CD14-positive monocyte (primary cell): ENCODE measurements at regions not wholly inside any gene's neighbourhood (a gene's known extent, or its start where the extent isn't known, plus 50 kb on each side); places are given as distances from the start of the nearest gene placed in this dataset.

Experiments
- DNase-seq, 3 donors: peaks; one replicate each; pipeline ENCODE4 v3.0.0-alpha.2; 2011 to 2022
- H2AFZ ChIP-seq: 2 replicates; pipeline ENCODE4 v1.6.0; 2012; ENCODE audit warnings: mild to moderate bottlenecking, low read depth, low read length, inconsistent platforms; ENCODE audit not compliant: insufficient read depth, poor library complexity, severe bottlenecking
- H3K27ac ChIP-seq, 2 donors: 1 replicate in 1 of 2; 2 replicates in 1 of 2; pipeline ENCODE4 v1.5.1; 2012 to 2013; ENCODE audit warnings: low read length in 2 of 2, control low read depth in 1 of 2, inconsistent platforms in 1 of 2, low read depth in 1 of 2, mild to moderate bottlenecking in 1 of 2
- H3K27me3 ChIP-seq, 2 donors: one replicate each; pipeline versions ENCODE4 v1.6.0 to v1.6.1; 2011 to 2013; ENCODE audit warnings: low read length in 2 of 2; ENCODE audit not compliant: control insufficient read depth in 2 of 2, insufficient read depth in 2 of 2
- H3K36me3 ChIP-seq, 2 donors: replicated peaks in 1 of 2; 1 replicate in 1 of 2; 2 replicates in 1 of 2; pipeline versions ENCODE4 v1.5.1 to v1.6.1; 2012 to 2013; ENCODE audit warnings: low read length in 2 of 2, control low read depth in 1 of 2, inconsistent platforms in 1 of 2, mild to moderate bottlenecking in 1 of 2; ENCODE audit not compliant: insufficient read depth in 2 of 2, control insufficient read depth in 1 of 2
- H3K4me1 ChIP-seq, 2 donors: 1 replicate in 1 of 2; 2 replicates in 1 of 2; pipeline versions ENCODE4 v1.5.1 to v1.6.1; 2012 to 2013; ENCODE audit warnings: low read length in 2 of 2, control low read depth in 1 of 2, inconsistent platforms in 1 of 2, mild to moderate bottlenecking in 1 of 2, moderate library complexity in 1 of 2; ENCODE audit not compliant: insufficient read depth in 2 of 2, control insufficient read depth in 1 of 2
- H3K4me2 ChIP-seq: replicated peaks from 2 replicates; pipeline ENCODE3; 2012; ENCODE audit warnings: low read length, moderate library complexity, mild to moderate bottlenecking; ENCODE audit not compliant: poor library complexity, severe bottlenecking; ENCODE audit errors: extremely low read depth
- H3K4me3 ChIP-seq, 3 experiments: fragments of 200-600 bp in 1 of 3; sonication (generic) in 1 of 3; replicated peaks in 1 of 3; 1 replicate in 2 of 3; 2 replicates in 1 of 3; pipeline ENCODE4 v1.5.1; 2011 to 2013; ENCODE audit warnings: low read length in 3 of 3, mild to moderate bottlenecking in 3 of 3, control low read depth in 2 of 3, low read depth in 2 of 3, inconsistent platforms in 1 of 3, moderate library complexity in 1 of 3
- H3K79me2 ChIP-seq: 2 replicates; pipeline ENCODE4 v1.6.0; 2012; ENCODE audit warnings: mild to moderate bottlenecking, control low read depth, inconsistent platforms, low read length, moderate library complexity; ENCODE audit not compliant: insufficient read depth
- H3K9ac ChIP-seq: 2 replicates; pipeline ENCODE4 v1.6.0; 2017; ENCODE audit warnings: low read length, mild to moderate bottlenecking; ENCODE audit not compliant: insufficient read depth, poor library complexity, severe bottlenecking
- H3K9me3 ChIP-seq, 2 donors: replicated peaks in 1 of 2; 1 replicate in 1 of 2; 2 replicates in 1 of 2; pipeline versions ENCODE4 v1.5.1 to v1.6.1; 2012 to 2013; ENCODE audit warnings: low read length in 2 of 2, control low read depth in 1 of 2; ENCODE audit not compliant: control insufficient read depth in 1 of 2, insufficient read depth in 1 of 2
- H4K20me1 ChIP-seq: 2 replicates; pipeline ENCODE4 v1.6.0; 2012; ENCODE audit warnings: mild to moderate bottlenecking, low read length, control low read depth, moderate library complexity; ENCODE audit not compliant: insufficient read depth
- H3K27ac Mint-ChIP-seq, 7 donors: one replicate each; pipeline ENCODE4 v1.8.0; 2020; ENCODE audit warnings: mild to moderate bottlenecking in 7 of 7, mixed read lengths in 7 of 7, moderate library complexity in 6 of 7, inconsistent platforms in 2 of 7
- H3K27me3 Mint-ChIP-seq, 3 donors: one replicate each; pipeline ENCODE4 v1.8.0; 2021 to 2022; ENCODE audit warnings: low read depth in 3 of 3, mild to moderate bottlenecking in 3 of 3, mixed read lengths in 3 of 3, moderate library complexity in 3 of 3, inconsistent platforms in 1 of 3
- H3K36me3 Mint-ChIP-seq, 2 donors: one replicate each; pipeline ENCODE4 v1.8.0; 2020; ENCODE audit warnings: mixed read lengths in 2 of 2, inconsistent platforms in 1 of 2, mild to moderate bottlenecking in 1 of 2
- H3K4me1 Mint-ChIP-seq: one replicate; pipeline ENCODE4 v1.8.0; 2020; ENCODE audit warnings: mild to moderate bottlenecking, mixed read lengths
- H3K4me3 Mint-ChIP-seq, 2 donors: one replicate each; pipeline ENCODE4 v1.8.0; 2020; ENCODE audit warnings: mild to moderate bottlenecking in 2 of 2, mixed read lengths in 2 of 2, moderate library complexity in 1 of 2
- H3K9me3 Mint-ChIP-seq, 7 donors: one replicate each; pipeline ENCODE4 v1.8.0; 2020 to 2022; ENCODE audit warnings: mixed read lengths in 7 of 7, mild to moderate bottlenecking in 6 of 7, moderate library complexity in 6 of 7, inconsistent platforms in 2 of 7
- WGBS: methylation state at CpG from one replicate; pipeline ENCODE4 v1.1.5; 2013; ENCODE audit warnings: missing lambda C conversion rate; ENCODE audit not compliant: insufficient coverage; 5-methylcytosine and 5-hydroxymethylcytosine counted together
- intact Hi-C, 2 donors: fragments of 100-400 bp; cut with micrococcal nuclease; formaldehyde crosslinking; loops; one replicate each; pipeline versions ENCODE4 v1.15.0 to v1.15.1; 2023
- TF ChIP-seq, protein P1 (sequence below): fragments of 200-600 bp; IDR thresholded peaks from one replicate; pipeline ENCODE4 v1.8.0; 2022; ENCODE audit warnings: antibody characterized with exemption, mild to moderate bottlenecking

DNA sequence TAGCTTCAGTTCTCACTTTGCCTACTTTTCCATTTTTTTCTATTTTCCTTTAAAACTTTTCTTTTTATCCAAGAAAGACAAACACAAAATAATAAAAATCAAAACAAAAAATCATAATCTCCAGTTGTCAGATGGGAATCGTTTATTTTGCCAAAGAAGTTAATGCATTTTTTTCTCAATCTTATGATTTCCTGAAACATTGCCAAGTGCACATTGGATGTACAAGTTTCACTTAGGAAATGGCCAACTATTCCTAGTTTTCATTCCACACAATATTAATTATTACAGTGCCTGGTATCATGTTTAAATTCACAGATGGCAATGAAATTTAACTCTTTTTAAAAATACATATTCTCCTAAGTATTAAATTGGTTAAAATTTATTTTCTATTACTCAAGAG lies 1050.5 kb downstream of the TTLL7 start:
- TF ChIP-seq, protein P1, sequence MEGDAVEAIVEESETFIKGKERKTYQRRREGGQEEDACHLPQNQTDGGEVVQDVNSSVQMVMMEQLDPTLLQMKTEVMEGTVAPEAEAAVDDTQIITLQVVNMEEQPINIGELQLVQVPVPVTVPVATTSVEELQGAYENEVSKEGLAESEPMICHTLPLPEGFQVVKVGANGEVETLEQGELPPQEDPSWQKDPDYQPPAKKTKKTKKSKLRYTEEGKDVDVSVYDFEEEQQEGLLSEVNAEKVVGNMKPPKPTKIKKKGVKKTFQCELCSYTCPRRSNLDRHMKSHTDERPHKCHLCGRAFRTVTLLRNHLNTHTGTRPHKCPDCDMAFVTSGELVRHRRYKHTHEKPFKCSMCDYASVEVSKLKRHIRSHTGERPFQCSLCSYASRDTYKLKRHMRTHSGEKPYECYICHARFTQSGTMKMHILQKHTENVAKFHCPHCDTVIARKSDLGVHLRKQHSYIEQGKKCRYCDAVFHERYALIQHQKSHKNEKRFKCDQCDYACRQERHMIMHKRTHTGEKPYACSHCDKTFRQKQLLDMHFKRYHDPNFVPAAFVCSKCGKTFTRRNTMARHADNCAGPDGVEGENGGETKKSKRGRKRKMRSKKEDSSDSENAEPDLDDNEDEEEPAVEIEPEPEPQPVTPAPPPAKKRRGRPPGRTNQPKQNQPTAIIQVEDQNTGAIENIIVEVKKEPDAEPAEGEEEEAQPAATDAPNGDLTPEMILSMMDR, result no peak
- Histone ChIP-seq H4K20me1 (no peaks in the 10 kb centered on the region), H3K27me3 (no peaks in the 10 kb centered on the region), H3K9me3 (no peaks in the 10 kb centered on the region), H3K4me2 (no peak overlapping the region), H3K79me2 (no peaks in the 10 kb centered on the region), H3K9ac (no peak overlapping the region), H3K36me3 (no peaks in the 10 kb centered on the region), H3K4me1 (no peaks in the 10 kb centered on the region), H2AFZ (no peak overlapping the region), H3K27ac (no peak overlapping the region), H3K4me3 (no peak overlapping the region)
- intact Hi-C loops, result no loop called here
- no peaks in the 10 kb centered on the region for H3K4me1 Mint-ChIP-seq
- H3K27ac Mint-ChIP-seq, result no peak overlapping the region
- no peak overlapping the region for H3K4me3 Mint-ChIP-seq
- H3K27me3 Mint-ChIP-seq, result no peaks in the 10 kb centered on the region
- WGBS, result 67% methylated on average over 1 of the region's 1 CpG
- no peak for DNase-seq
- H3K36me3 Mint-ChIP-seq, result no peaks in the 10 kb centered on the region
- no peaks in the 10 kb centered on the region for H3K9me3 Mint-ChIP-seq

DNA sequence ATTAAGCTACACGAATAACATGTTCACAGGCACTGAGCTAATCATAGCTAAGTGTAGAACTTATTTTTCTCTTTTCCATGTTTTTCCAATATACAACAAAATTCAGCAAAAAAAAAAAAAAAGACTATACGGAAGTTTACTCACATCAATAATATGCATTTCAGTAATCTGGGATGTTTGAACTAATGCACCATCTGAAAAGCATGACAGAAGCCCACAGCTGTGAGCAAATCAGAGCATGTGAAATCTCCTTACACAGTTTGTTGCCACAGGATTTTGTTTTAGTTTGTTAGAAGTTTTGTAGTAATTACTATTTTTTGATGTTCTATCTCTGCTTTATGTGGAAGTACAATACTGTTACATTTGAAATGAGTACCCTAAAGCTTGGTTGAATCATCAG lies 1051.7 kb downstream of the TTLL7 start:
- H3K4me3 Mint-ChIP-seq, result no peak overlapping the region
- no peak for DNase-seq
- H2AFZ ChIP-seq, result no peak overlapping the region
- H3K27ac Mint-ChIP-seq, result no peak overlapping the region
- no peaks in the 10 kb centered on the region for H3K36me3 Mint-ChIP-seq
- no CpG with 5 or more reads among the region's 2 CpGs for WGBS
- H3K9me3 Mint-ChIP-seq, result peaks cover 0 to 4% (median 0%) of the 10 kb centered on the region in 7 donors
- no peak overlapping the region for H3K27ac ChIP-seq
- no peaks in the 10 kb centered on the region for H3K4me1 ChIP-seq
- H3K27me3 Mint-ChIP-seq, result no peaks in the 10 kb centered on the region
- H3K36me3 ChIP-seq, result no peaks in the 10 kb centered on the region
- H3K79me2 ChIP-seq, result no peaks in the 10 kb centered on the region
- H3K4me1 Mint-ChIP-seq, result no peaks in the 10 kb centered on the region
- TF ChIP-seq, protein P1, result no peak
- H4K20me1 ChIP-seq, result no peaks in the 10 kb centered on the region
- no peak overlapping the region for H3K9ac ChIP-seq
- intact Hi-C loops, result no loop called here
- H3K9me3 ChIP-seq, result no peaks in the 10 kb centered on the region
- H3K4me2 ChIP-seq, result no peak overlapping the region
- no peak overlapping the region for H3K4me3 ChIP-seq
- H3K27me3 ChIP-seq, result no peaks in the 10 kb centered on the region
